GM21825 (cell line): ENCODE measurements at regions not wholly inside any gene's neighbourhood (a gene's known extent, or its start where the extent isn't known, plus 50 kb on each side); places are given as distances from the start of the nearest gene placed in this dataset.

Experiments
- ATAC-seq: cut with Tn5 transposase; IDR thresholded peaks from one replicate; pipeline ENCODE4 v1.9.1; 2021; ENCODE audit warnings: mild to moderate bottlenecking, moderate library complexity; ENCODE audit not compliant: unreplicated experiment

DNA sequence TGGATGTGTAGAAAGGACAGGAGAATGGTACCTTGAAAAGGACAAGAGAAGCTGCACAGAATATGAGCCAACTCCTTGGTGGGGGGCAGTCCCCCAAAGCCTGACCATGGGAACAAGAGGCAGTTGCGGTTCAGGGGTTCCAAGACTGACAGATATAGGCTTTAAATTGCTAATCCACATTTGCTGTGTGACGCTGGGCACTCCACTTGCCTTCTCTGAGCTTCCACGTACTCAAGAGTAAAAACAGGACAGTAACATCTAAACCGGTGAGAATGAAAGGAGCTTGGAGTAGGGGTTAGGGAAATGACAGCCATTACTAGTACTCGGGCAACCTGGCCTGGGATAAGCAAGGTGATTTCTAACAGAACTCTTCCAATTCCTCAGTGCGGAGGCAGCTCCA is 57.9 kb upstream of the LRFN2 start:
- ATAC-seq = no peak

DNA sequence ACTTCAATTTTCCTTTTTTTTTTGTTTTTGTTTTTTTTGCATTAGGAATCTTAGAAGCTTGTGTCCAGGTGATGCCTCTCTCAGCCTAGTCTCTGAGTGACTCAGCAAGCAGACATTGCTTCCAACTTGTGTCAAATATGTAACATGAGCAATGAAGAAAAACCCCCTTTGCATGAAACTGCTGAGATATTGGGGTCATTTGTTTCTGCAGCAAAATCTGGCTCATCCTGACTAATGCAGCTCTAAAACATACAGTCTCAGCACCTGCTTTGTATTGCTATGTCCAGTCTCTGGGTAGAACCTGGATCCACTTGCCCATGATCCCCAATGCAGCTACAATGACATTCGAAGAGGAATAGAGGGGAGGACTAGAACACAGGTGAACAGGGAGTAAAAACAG is 55.7 kb upstream of the LRFN2 start:
- ATAC-seq = no peak

DNA sequence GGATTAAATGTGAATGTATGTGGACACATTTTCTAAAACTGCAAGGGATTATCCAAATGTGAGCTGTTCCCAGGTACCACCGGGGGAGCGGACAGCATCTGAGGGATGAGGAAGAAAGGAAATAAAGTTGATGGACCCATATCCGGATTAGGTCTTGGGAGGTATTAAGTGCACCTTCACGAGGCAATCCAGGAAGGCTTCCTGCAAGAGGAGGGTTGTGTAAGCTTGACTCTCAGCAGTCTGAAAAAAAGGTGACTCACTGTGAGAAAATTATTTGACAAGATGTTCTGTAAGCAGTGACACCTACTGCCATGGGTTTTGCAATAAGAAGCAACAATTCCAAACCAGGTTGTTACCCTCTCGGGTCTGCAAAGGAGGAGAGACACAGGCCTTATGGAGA is 55.0 kb upstream of the LRFN2 start:
- no peak for ATAC-seq

DNA sequence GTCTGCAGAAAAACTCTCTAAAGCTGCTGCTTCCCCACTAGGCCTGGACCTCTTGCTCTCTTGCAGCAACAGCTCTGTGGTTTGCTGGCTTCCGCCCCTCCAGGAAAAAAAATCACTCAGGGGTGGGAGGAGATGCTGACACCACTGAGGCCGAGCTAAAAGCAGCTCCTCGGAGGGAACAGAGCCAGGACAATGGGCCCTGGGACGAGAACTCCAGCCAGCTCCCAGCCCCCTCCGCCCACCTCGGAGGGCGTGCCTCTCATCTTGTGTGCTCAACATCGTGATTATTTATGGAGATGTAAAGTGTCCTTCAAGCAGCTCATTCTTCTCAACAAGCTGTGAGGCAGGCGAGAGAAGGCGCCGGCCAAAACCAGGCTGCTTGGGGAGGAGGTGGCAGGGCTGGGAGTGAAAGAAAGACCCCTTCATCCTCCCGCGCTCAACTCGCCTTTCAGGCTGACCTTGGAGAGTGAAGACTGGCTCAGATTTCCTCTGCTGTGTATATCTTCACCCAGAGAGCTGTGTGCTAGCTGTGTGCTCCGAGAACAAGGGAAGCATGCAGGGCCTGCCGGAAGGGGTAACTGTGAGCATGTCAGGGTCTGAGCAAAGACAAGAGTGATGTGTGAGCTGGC is 53.5 kb upstream of the LRFN2 start:
- no peak for ATAC-seq
